ENCODE measurements at regions not wholly inside any gene's neighbourhood (a gene's known extent, or its start where the extent isn't known, plus 50 kb on each side); places are given as distances from the start of the nearest gene placed in this dataset.

- no peak for DNase-seq (ENCODE audit: low read depth)
- TF ChIP-seq, protein P1, sequence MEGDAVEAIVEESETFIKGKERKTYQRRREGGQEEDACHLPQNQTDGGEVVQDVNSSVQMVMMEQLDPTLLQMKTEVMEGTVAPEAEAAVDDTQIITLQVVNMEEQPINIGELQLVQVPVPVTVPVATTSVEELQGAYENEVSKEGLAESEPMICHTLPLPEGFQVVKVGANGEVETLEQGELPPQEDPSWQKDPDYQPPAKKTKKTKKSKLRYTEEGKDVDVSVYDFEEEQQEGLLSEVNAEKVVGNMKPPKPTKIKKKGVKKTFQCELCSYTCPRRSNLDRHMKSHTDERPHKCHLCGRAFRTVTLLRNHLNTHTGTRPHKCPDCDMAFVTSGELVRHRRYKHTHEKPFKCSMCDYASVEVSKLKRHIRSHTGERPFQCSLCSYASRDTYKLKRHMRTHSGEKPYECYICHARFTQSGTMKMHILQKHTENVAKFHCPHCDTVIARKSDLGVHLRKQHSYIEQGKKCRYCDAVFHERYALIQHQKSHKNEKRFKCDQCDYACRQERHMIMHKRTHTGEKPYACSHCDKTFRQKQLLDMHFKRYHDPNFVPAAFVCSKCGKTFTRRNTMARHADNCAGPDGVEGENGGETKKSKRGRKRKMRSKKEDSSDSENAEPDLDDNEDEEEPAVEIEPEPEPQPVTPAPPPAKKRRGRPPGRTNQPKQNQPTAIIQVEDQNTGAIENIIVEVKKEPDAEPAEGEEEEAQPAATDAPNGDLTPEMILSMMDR (IDR thresholded peaks at IDR 0.05; ENCODE audit: low read depth, low read length, missing control alignments) = no peak
- H3K4me3 ChIP-seq (ENCODE audit: low read depth, low read length) = no peak overlapping the region
These were observed 141.0 kb downstream of the ASB9 start for GRCh38 chrX:15128861-15129260.

DNA sequence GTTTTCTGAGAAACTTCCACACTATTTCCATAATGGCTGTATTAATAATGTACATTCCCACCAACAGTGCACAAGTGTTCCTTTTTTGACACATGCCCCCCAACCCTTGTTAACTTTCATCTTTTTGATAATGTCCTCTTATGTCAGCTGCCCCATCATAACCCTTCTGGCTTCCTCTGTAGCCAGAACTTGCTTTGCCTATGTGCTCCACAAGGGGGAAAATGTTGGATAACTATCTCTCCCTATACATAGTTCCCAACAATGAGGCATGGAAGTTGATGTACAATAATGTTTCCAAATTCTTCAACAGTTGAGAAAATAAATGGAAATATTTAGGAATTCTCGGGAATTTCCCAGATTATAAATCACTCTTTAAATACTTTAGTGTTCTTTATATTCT is 142.9 kb downstream of the ASB9 start:
- H3K4me3 ChIP-seq (ENCODE audit: low read depth, low read length) = no peak overlapping the region
- DNase-seq (ENCODE audit: low read depth) = no peak
- TF ChIP-seq, protein P1 (IDR thresholded peaks at IDR 0.05; ENCODE audit: low read depth, low read length, missing control alignments) = peak; percentile 4

GRCh38 chrX:15116900-15117299 is 153.0 kb downstream of the ASB9 start:
- no peak for DNase-seq (ENCODE audit: low read depth)
- TF ChIP-seq, protein P1 (IDR thresholded peaks at IDR 0.05; ENCODE audit: low read depth, low read length, missing control alignments) = no peak
- no peak overlapping the region for H3K4me3 ChIP-seq (ENCODE audit: low read depth, low read length)

GRCh38 chrX:15114743-15115566 is 154.9 kb downstream of the ASB9 start:
- no peak overlapping the region for H3K4me3 ChIP-seq (ENCODE audit: low read depth, low read length)
- TF ChIP-seq, protein P1 (IDR thresholded peaks at IDR 0.05; ENCODE audit: low read depth, low read length, missing control alignments) = no peak
- DNase-seq (ENCODE audit: low read depth) = no peak

DNA sequence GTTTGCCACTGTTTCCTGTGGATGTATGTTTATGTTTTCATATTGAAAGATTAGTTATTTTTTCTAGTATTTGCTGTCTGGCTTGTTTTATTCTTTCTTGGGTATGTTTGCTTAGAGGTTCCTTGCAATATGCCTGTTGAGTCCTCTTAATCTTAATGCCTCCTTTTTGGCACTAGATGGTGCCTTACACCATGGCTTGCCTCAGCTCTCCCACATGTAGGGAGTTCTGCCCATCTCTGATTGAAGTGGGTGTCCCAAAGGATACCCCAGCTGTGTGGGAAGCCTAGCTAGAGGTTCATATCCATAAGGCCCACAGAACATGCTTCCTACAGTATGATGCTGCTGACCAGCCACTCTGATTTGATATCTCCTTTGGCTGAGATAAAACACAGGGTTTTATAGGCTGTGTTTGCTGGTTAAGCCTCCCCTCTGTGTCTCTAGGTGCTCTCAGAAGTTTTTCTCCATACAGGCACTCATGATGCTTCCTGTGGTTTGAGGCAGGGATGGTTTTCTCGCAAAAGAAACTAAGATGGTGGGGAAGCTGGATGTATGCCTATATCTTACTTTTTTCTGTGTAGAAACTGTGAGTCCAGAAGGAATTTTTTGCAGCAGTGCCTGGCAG is 162.4 kb downstream of the ASB9 start:
- TF ChIP-seq, protein P1 (IDR thresholded peaks at IDR 0.05; ENCODE audit: low read depth, low read length, missing control alignments) = no peak
- no peak for DNase-seq (ENCODE audit: low read depth)
- no peak overlapping the region for H3K4me3 ChIP-seq (ENCODE audit: low read depth, low read length)

DNA sequence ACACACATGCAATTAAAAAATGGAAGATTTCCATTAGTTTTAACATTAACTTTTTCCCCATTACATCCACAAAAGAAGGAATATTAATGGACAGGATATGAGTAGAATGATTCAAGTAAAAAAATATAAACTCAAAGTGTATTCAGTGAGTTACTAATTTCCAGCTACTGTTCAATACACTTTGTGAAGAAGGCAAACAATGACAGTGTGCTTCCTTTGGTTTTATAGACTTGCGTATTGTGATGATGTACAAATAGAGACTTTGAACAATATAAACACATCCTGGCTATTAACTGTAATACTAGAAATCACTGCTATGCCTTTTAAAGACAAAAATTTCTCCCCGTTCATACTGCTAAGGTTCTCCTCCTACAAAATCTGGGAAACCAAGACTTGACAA is 171.4 kb downstream of the ASB9 start:
- TF ChIP-seq, protein P1 (IDR thresholded peaks at IDR 0.05; ENCODE audit: low read depth, low read length, missing control alignments) = no peak
- DNase-seq (ENCODE audit: low read depth) = no peak
- no peak overlapping the region for H3K4me3 ChIP-seq (ENCODE audit: low read depth, low read length)
